Stimulated activated CD8-positive, alpha-beta memory T cell treated with anti-CD3 and anti-CD28 coated beads, Interleukin-4, amount 100 ng/mL, for 1 hour (primary cell): ENCODE measurements at regions not wholly inside any gene's neighbourhood (a gene's known extent, or its start where the extent isn't known, plus 50 kb on each side); places are given as distances from the start of the nearest gene placed in this dataset.

Experiments used
- DNase-seq, 2 donors: peaks; one replicate each; pipeline ENCODE4 v3.0.0-alpha.2; 2020; ENCODE audit warnings: low read depth in 2 of 2, low spot score in 1 of 2

- DNase-seq = no peak
Measured at GRCh38 chr15:77823736-77824135, 191.0 kb upstream of the LINGO1 start.

GRCh38 chr15:77822631-77823230, 190.0 kb upstream of the LINGO1 start:
- DNase-seq = no peak

- DNase-seq = no peak
Measured at GRCh38 chr15:77821959-77822256, 189.2 kb upstream of the LINGO1 start.

- no peak for DNase-seq
Measured at GRCh38 chr15:77821188-77821958, 188.7 kb upstream of the LINGO1 start.

GRCh38 chr15:77819851-77820728, 187.4 kb upstream of the LINGO1 start:
- no peak for DNase-seq

- no peak for DNase-seq
Measured at GRCh38 chr15:77819048-77819850, 186.5 kb upstream of the LINGO1 start.

- no peak for DNase-seq
Measured at GRCh38 chr15:77818484-77819047, 185.9 kb upstream of the LINGO1 start.

GRCh38 chr15:77817434-77817833, 184.7 kb upstream of the LINGO1 start:
- no peak for DNase-seq

- DNase-seq = no peak
Measured at GRCh38 chr15:77816983-77817382, 184.3 kb upstream of the LINGO1 start.

- DNase-seq = no peak
Measured at GRCh38 chr15:77815015-77815414, 182.3 kb upstream of the LINGO1 start.

- no peak for DNase-seq
Measured at GRCh38 chr15:77812664-77813063, 180.0 kb upstream of the LINGO1 start.

- DNase-seq = no peak
Measured at GRCh38 chr15:77811270-77811669, 178.6 kb upstream of the LINGO1 start.

GRCh38 chr15:77810130-77810571, 177.4 kb upstream of the LINGO1 start:
- DNase-seq = no peak

- no peak for DNase-seq
Measured at GRCh38 chr15:77808581-77809177, 176.0 kb upstream of the LINGO1 start.

GRCh38 chr15:77808075-77808474, 175.4 kb upstream of the LINGO1 start:
- DNase-seq = no peak

- no peak for DNase-seq
Measured at GRCh38 chr15:77807611-77808010, 174.9 kb upstream of the LINGO1 start.

- no peak for DNase-seq
Measured at GRCh38 chr15:77807115-77807514, 174.4 kb upstream of the LINGO1 start.

- no peak for DNase-seq
Measured at GRCh38 chr15:77804210-77804609, 171.5 kb upstream of the LINGO1 start.

- DNase-seq = no peak
Measured at GRCh38 chr15:77803487-77803886, 170.8 kb upstream of the LINGO1 start.

GRCh38 chr15:77800305-77800704, 167.6 kb upstream of the LINGO1 start:
- DNase-seq = no peak
